ENCODE measurements at regions not wholly inside any gene's neighbourhood (a gene's known extent, or its start where the extent isn't known, plus 50 kb on each side); places are given as distances from the start of the nearest gene placed in this dataset.

DNA sequence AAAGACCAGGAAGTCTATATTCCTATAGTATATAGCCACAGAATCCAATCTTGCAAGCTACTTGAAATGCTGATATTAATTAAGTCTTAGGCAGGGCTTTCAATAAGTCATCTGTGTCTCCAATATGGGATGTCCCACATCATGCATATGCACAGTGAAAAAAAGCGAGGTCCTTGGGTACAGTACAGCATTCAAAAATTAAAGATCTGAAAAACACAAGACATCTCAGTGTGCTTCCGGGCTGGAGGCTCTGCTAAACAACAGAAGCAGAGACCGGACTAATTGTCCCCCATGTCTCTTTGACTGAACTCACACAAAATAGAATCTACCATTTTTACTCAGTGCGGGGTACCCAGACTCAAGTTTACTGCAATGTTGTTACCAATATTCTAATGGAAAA, 156.0 kb downstream of the DAD1 start:
- TF ChIP-seq, protein P1, sequence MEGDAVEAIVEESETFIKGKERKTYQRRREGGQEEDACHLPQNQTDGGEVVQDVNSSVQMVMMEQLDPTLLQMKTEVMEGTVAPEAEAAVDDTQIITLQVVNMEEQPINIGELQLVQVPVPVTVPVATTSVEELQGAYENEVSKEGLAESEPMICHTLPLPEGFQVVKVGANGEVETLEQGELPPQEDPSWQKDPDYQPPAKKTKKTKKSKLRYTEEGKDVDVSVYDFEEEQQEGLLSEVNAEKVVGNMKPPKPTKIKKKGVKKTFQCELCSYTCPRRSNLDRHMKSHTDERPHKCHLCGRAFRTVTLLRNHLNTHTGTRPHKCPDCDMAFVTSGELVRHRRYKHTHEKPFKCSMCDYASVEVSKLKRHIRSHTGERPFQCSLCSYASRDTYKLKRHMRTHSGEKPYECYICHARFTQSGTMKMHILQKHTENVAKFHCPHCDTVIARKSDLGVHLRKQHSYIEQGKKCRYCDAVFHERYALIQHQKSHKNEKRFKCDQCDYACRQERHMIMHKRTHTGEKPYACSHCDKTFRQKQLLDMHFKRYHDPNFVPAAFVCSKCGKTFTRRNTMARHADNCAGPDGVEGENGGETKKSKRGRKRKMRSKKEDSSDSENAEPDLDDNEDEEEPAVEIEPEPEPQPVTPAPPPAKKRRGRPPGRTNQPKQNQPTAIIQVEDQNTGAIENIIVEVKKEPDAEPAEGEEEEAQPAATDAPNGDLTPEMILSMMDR (IDR thresholded peaks at IDR 0.05; ENCODE audit: extremely low read depth, missing control alignments): no peak
- peak; percentile 28 for DNase-seq (ENCODE audit: low spot score)

DNA sequence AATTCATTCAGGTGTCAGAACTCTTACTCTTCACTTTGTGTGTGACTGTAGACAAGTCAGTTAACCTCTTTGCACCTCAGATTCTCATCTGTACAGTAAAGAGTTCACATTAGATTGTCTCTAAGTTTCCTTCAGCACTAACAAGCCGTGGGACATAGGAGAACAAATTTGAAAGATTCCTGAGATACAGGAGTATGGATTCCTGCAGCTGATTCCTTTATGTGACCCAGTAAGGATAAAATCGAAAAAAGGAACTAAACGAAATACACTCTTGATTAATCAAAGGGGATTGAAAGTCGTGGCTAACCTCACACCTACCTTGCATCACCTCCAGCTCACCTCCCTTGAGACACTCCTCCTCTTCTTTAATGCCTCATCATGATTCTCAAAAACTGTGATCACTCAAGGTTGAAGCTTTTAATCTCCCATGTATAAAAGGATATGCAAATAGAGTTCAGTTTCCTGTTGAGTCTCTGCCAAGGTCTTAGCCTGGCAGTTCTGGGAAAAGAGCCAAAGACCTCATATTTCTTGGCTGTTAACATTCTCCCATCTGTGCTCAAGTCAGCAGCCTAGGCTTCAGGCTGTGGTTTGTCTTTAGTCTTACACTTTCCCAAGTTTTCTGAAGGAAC, 156.6 kb downstream of the DAD1 start:
- TF ChIP-seq, protein P1 (IDR thresholded peaks at IDR 0.05; ENCODE audit: extremely low read depth, missing control alignments): no peak
- DNase-seq (ENCODE audit: low spot score): no peak

DNA sequence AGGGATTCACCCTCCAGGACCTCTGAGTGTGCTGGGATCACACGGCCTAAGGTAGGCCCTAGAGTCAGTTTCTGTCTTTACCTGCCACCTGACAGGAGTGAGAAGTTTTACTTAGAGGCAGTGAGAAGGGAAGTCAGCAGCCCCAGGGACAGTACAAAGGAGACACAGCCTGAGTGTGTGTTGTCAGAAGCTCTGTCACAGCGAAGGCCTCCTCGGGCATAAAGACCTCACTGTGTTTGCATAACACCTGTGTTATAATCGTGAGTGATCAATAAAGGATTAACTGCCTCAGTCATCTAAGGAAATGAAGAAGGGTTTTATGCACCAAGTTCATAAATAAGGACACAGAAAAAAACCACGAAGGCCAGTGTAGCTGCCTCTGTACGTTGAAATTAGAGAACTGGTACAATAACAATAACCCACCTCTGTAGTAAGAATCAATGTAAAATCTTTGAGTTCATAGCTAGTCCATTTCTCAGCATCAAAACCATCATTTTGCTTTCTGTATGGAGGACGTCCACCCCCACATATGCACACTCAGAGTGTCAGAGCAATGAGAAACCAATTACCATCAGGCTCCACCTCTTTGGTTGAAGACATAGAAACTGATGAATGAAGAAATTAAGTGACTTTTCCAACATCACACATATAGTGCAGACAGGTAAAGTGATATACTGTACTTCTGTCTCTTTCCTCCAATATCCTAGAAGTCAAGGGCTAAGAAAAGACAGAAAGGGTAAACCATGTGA, 159.3 kb downstream of the DAD1 start:
- TF ChIP-seq, protein P1 (IDR thresholded peaks at IDR 0.05; ENCODE audit: extremely low read depth, missing control alignments): no peak
- DNase-seq (ENCODE audit: low spot score): no peak

DNA sequence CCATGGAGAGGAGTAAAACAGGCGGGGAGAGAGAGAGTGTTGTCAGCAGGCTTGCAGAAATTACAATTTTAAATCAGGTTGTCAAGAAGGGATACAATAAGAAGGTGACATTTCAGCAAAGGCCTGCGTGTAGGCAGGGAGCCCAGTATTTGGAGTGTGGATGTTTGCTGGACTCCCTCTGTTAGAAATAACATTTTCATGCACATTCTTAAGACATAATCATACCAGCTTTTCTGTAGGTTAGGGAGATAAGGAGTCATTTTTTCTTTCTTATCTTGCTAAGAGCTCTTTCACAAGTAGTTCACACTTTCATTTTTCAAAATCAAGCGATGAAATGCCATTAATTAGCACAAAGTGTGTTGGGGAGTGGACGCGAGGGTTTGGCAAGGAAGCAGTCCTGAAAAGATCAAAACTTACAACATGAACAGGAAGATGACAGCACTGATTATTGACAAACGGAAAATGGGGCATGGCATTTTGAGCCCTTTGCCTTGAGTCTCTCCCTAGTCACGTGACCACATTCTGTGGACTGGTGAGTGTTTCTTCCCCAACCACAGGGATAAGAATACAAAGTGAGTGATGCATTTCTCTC, 160.2 kb downstream of the DAD1 start:
- TF ChIP-seq, protein P1 (IDR thresholded peaks at IDR 0.05; ENCODE audit: extremely low read depth, missing control alignments): no peak
- no peak for DNase-seq (ENCODE audit: low spot score)

DNA sequence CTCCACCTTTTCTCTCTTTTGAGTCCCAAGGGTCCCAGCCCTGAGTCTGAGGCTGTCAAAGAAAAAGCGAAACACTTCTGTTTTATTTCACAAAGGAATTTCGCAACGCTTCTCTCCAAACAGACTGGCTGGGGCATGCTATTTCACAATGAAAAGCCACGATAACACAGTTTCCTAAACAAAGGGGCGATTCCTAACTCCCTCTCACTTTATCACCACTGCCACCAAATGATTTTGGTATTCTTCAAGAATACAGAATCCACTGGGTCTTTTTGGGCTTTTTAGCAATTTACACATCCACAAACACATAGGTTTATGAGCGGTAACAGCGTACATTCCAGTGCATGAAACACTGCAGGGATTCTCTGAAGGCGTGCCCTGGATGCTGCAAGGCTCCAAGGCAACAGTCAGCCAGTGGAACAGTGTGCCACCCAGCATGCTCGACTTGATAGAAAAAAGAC, 161.2 kb downstream of the DAD1 start:
- TF ChIP-seq, protein P1 (IDR thresholded peaks at IDR 0.05; ENCODE audit: extremely low read depth, missing control alignments): no peak
- no peak for DNase-seq (ENCODE audit: low spot score)

DNA sequence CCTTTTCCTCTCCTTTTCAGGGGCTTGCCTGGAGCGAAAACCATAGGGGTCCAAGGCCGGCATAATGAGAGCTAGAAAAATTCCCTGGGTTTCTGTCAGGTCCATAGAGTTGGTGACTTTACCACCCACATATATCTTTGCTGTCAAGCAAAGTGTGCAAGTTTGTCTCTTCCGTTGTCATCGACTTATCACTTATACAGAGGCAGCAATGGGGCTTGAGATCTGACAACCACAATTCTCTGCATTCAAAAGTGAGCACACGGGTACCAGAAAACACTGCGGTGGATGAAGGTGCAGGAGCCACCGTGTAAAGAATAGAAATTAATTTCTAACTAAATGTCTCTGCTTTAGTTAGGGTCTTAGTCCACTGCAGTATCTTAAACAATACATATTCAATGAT, 162.3 kb downstream of the DAD1 start:
- TF ChIP-seq, protein P1 (IDR thresholded peaks at IDR 0.05; ENCODE audit: extremely low read depth, missing control alignments): no peak
- DNase-seq (ENCODE audit: low spot score): no peak

DNA sequence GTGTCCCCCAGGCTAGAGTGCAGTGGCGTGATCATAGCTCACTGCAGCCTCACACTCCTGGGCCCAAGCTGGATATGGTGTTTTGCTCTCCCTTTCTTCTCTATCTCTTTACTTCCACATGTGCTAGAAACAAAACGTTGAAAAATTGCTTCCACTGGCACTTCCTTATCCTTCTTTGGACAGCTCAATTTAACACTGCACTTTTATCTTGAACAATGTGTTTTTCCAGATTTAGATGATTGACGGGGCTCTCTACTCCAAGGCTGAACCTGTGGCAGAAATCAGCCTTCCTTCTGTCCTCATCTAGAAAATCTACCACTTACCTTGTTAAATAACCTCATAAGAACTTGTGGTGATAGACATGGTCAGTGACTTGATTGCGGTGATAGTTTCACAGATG, 165.1 kb downstream of the DAD1 start:
- TF ChIP-seq, protein P1 (IDR thresholded peaks at IDR 0.05; ENCODE audit: extremely low read depth, missing control alignments): no peak
- DNase-seq (ENCODE audit: low spot score): no peak
